B cell (primary cell): ENCODE measurements at regions not wholly inside any gene's neighbourhood (a gene's known extent, or its start where the extent isn't known, plus 50 kb on each side); places are given as distances from the start of the nearest gene placed in this dataset.

Experiments
- EZH2 ChIP-seq: IDR thresholded peaks from 2 replicates; pipeline ENCODE4 v1.6.1; 2012; ENCODE audit warnings: borderline replicate concordance, low read depth, mild to moderate bottlenecking, moderate library complexity, low read length; ENCODE audit not compliant: insufficient read depth, poor library complexity, severe bottlenecking
- TF ChIP-seq, protein P1 (sequence below): fragments of 200-600 bp; IDR thresholded peaks from one replicate; pipeline ENCODE4 v1.8.0; 2022; ENCODE audit warnings: antibody characterized with exemption, mild to moderate bottlenecking

DNA sequence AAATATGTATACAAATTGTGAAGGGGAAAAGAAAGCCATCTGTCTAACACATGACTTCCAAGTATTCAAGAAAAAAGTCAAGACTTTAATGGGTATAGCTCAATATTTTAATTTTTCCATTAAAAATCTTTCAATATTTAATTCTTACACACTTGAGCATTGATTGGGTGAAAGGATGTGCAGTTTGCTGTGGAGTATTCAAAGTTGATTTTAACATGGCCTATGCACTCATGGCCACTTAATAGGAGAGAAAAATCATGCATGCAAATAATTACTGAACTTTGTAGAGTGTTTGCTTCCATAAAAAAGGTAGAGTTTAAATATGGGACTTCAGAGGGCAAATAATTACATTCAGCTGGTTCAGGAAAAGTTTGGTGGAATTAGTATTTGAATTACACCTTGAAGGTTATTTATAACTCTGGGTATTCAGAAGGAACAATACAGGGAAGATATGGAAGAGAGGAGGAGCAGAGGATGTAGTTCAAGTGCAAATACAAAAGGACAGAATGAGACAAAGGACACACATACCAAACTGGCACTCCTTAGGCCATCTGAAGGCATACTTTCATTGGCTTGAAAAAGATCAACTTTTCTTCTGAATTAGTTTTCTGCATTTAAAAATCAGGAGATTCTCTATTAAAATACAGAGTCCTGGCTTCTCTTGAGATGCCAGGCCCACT lies 90.1 kb downstream of the OTOL1 start:
- TF ChIP-seq, protein P1, sequence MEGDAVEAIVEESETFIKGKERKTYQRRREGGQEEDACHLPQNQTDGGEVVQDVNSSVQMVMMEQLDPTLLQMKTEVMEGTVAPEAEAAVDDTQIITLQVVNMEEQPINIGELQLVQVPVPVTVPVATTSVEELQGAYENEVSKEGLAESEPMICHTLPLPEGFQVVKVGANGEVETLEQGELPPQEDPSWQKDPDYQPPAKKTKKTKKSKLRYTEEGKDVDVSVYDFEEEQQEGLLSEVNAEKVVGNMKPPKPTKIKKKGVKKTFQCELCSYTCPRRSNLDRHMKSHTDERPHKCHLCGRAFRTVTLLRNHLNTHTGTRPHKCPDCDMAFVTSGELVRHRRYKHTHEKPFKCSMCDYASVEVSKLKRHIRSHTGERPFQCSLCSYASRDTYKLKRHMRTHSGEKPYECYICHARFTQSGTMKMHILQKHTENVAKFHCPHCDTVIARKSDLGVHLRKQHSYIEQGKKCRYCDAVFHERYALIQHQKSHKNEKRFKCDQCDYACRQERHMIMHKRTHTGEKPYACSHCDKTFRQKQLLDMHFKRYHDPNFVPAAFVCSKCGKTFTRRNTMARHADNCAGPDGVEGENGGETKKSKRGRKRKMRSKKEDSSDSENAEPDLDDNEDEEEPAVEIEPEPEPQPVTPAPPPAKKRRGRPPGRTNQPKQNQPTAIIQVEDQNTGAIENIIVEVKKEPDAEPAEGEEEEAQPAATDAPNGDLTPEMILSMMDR: no peak
- TF ChIP-seq EZH2: no peak
